Endothelial cell of umbilical vein (primary cell): ENCODE measurements at regions not wholly inside any gene's neighbourhood (a gene's known extent, or its start where the extent isn't known, plus 50 kb on each side); places are given as distances from the start of the nearest gene placed in this dataset.

Source experiments
- BruUV-seq: library from RNA; stranded (reverse); fragments of 400-500 nt; replicated peaks from 2 replicates; lab custom pipeline; 2021; lab: Mats Ljungman, UMichigan
- CTCF ChIA-PET: fragments of 300-600, 350-600 bp; sonication (Branson Sonifier 250); formaldehyde crosslinking; loops from one replicate; lab custom pipeline; 2021; ENCODE audit warnings: antibody characterized with exemption, inconsistent platforms; lab: Charles Lee
- POLR2A ChIA-PET: fragments of 300-600, 350-600 bp; sonication (Branson Sonifier 250); formaldehyde crosslinking; loops from one replicate; lab custom pipeline; 2021; ENCODE audit warnings: antibody characterized with exemption, inconsistent platforms; lab: Charles Lee
- DNase-seq: peaks from one replicate; pipeline ENCODE4 v3.0.0-alpha.2; 2011; ENCODE audit warnings: low read depth, low spot score
- FAIRE-seq: peaks from 2 replicates; lab custom pipeline; 2011; peaks lifted over from hg19 to GRCh38; lab: Jason Lieb, UNC
- H2AFZ ChIP-seq: 2 replicates; pipeline ENCODE4 v1.6.0; 2012; ENCODE audit warnings: low read depth, low read length, control low read depth, inconsistent platforms
- H3K27ac ChIP-seq: 2 replicates; pipeline ENCODE4 v1.5.1; 2011; ENCODE audit warnings: low read depth, mild to moderate bottlenecking, control low read depth, low read length, moderate library complexity; ENCODE audit not compliant: insufficient read depth
- H3K27me3 ChIP-seq, 2 experiments: 2 replicates each; pipeline versions ENCODE4 v1.6.0 to v1.6.1; 2011; ENCODE audit warnings: low read length in 2 of 2, mixed read lengths in 1 of 2; ENCODE audit not compliant: control insufficient read depth in 2 of 2, insufficient read depth in 2 of 2
- H3K36me3 ChIP-seq, 2 experiments: 2 replicates in 1 of 2; 3 replicates in 1 of 2; pipeline ENCODE4 v1.5.1; 2011; ENCODE audit warnings: low read length in 2 of 2, mild to moderate bottlenecking in 1 of 2, moderate library complexity in 1 of 2; ENCODE audit not compliant: control insufficient read depth in 2 of 2, insufficient read depth in 2 of 2; ENCODE audit errors: extremely low read depth in 1 of 2
- H3K4me1 ChIP-seq: 3 replicates; pipeline ENCODE4 v1.5.1; 2011; ENCODE audit warnings: mild to moderate bottlenecking, low read length; ENCODE audit not compliant: control insufficient read depth, insufficient read depth; ENCODE audit errors: extremely low read depth
- H3K4me2 ChIP-seq: 2 replicates; pipeline ENCODE4 v1.6.1; 2011; ENCODE audit warnings: low read length, control low read depth, mixed read lengths; ENCODE audit not compliant: insufficient read depth
- H3K4me3 ChIP-seq, 3 experiments: fragments of 200-600 bp in 1 of 3; sonication (generic), shearing (Covaris generic) in 1 of 3; replicated peaks in 1 of 3; 2 replicates each; pipeline ENCODE4 v1.5.1; 2011 to 2016; ENCODE audit warnings: control low read depth in 3 of 3, low read length in 3 of 3, mild to moderate bottlenecking in 2 of 3, inconsistent platforms in 1 of 3, low read depth in 1 of 3, moderate library complexity in 1 of 3; ENCODE audit not compliant: insufficient read depth in 1 of 3
- H3K79me2 ChIP-seq: 2 replicates; pipeline ENCODE4 v1.6.0; 2012; ENCODE audit warnings: low read length, inconsistent platforms; ENCODE audit not compliant: control insufficient read depth, insufficient read depth
- H3K9ac ChIP-seq: replicated peaks from 2 replicates; pipeline ENCODE3; 2011; ENCODE audit warnings: low read length, control low read depth; ENCODE audit not compliant: insufficient read depth; ENCODE audit errors: extremely low read depth
- H3K9me1 ChIP-seq: replicated peaks from 3 replicates; pipeline ENCODE4 v1.6.0; 2011; ENCODE audit warnings: mild to moderate bottlenecking, low read length; ENCODE audit not compliant: control insufficient read depth, insufficient read depth; ENCODE audit errors: extremely low read depth
- H3K9me3 ChIP-seq: replicated peaks from 2 replicates; pipeline ENCODE4 v1.5.1; 2012; ENCODE audit warnings: low read length, inconsistent platforms; ENCODE audit not compliant: control insufficient read depth, insufficient read depth
- H4K20me1 ChIP-seq: replicated peaks from 2 replicates; pipeline ENCODE3; 2011; ENCODE audit warnings: mild to moderate bottlenecking, low read length; ENCODE audit not compliant: control insufficient read depth, insufficient read depth; ENCODE audit errors: extremely low read depth
- CTCF ChIP-seq, 2 donors: IDR thresholded peaks; 1 replicate in 1 of 2; 2 replicates in 1 of 2; pipeline ENCODE4 v1.5.1; 2011; ENCODE audit warnings: low read length in 2 of 2, mild to moderate bottlenecking in 2 of 2, moderate library complexity in 2 of 2, control low read depth in 1 of 2, inconsistent platforms in 1 of 2, low read depth in 1 of 2; ENCODE audit not compliant: insufficient read depth in 1 of 2; ENCODE audit errors: extremely low read depth in 1 of 2
- EZH2 ChIP-seq: IDR thresholded peaks from 2 replicates; pipeline ENCODE4 v1.6.1; 2012; ENCODE audit warnings: borderline replicate concordance, low read depth, mild to moderate bottlenecking, moderate library complexity, low read length, inconsistent platforms; ENCODE audit not compliant: severe bottlenecking
- FOS ChIP-seq: IDR thresholded peaks from 2 replicates; pipeline ENCODE4 v1.6.1; 2011; ENCODE audit warnings: mild to moderate bottlenecking, low read length, moderate library complexity, borderline replicate concordance; ENCODE audit not compliant: insufficient read depth
- GATA2 ChIP-seq: IDR thresholded peaks from 2 replicates; pipeline ENCODE4 v1.7.0; 2011; ENCODE audit warnings: low read depth, mild to moderate bottlenecking, moderate library complexity, mixed read lengths, low read length; ENCODE audit not compliant: insufficient read length, insufficient read depth
- JUN ChIP-seq: IDR thresholded peaks from 2 replicates; pipeline ENCODE4 v1.6.1; 2011; ENCODE audit warnings: borderline replicate concordance, low read depth; ENCODE audit not compliant: insufficient read length, insufficient read depth
- MYC ChIP-seq: IDR thresholded peaks from one replicate; pipeline ENCODE4 v1.6.1; 2011; ENCODE audit warnings: mild to moderate bottlenecking, low read depth, low read length
- POLR2A ChIP-seq: IDR thresholded peaks from 2 replicates; pipeline ENCODE4 v1.6.1; 2012; ENCODE audit warnings: low read depth, mild to moderate bottlenecking, control low read depth, low read length
- POLR2AphosphoS5 ChIP-seq: IDR thresholded peaks from 2 replicates; pipeline ENCODE4 v1.6.1; 2012; ENCODE audit warnings: low read depth, mild to moderate bottlenecking, control low read depth, low read length, moderate library complexity; ENCODE audit not compliant: insufficient read depth
- dilution Hi-C: fragments of 300-500 bp; cut with MboI; formaldehyde crosslinking; loops from one replicate; pipeline ENCODE4 v1.15.0; 2019; ENCODE audit warnings: low sequenced_read_pairs; ENCODE audit not compliant: extremely low pct_ligation_motif_present
- intact Hi-C: fragments of 100-400 bp; cut with micrococcal nuclease; formaldehyde crosslinking; loops from one replicate; pipeline ENCODE4 v1.10.0; 2022
- TF ChIP-seq, protein P1 (sequence below): IDR thresholded peaks from 2 replicates; pipeline ENCODE4 v1.6.1; 2011; ENCODE audit not compliant: insufficient read depth, insufficient read length

GRCh38 chr1:222093518-222093917 is 351.6 kb upstream of the DUSP10 start:
- Histone ChIP-seq H3K9me1 (no peaks in the 10 kb centered on the region), H3K27me3 (no peaks in the 10 kb centered on the region), H3K4me2 (no peak overlapping the region), H3K27ac (no peak overlapping the region), H3K9me3 (no peaks in the 10 kb centered on the region), H3K79me2 (no peaks in the 10 kb centered on the region), H2AFZ (no peak overlapping the region), H3K4me3 (no peak overlapping the region), H3K4me1 (no peaks in the 10 kb centered on the region), H4K20me1 (no peaks in the 10 kb centered on the region), H3K36me3 (no peaks in the 10 kb centered on the region), H3K9ac (no peak overlapping the region)
- no TSS peak for BruUV-seq
- intact Hi-C loops: no loop called here
- DNase-seq (no peak), FAIRE-seq (no peak)
- no peak for TF ChIP-seq MYC
- TF ChIP-seq POLR2A: no peak
- TF ChIP-seq EZH2: no peak
- TF ChIP-seq CTCF (IDR thresholded peaks at IDR 0.05; ENCODE audit: extremely low read depth in 1 of 2, insufficient read depth in 1 of 2, low read depth in 1 of 2, low read length in 2 of 2): no peak
- no peak for TF ChIP-seq FOS
- TF ChIP-seq, protein P1, sequence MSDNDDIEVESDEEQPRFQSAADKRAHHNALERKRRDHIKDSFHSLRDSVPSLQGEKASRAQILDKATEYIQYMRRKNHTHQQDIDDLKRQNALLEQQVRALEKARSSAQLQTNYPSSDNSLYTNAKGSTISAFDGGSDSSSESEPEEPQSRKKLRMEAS: no peak
- TF ChIP-seq POLR2AphosphoS5: no peak
- no peak for TF ChIP-seq JUN
- TF ChIP-seq GATA2: no peak
- dilution Hi-C loops: no loop called here
- ChIA-PET CTCF (no interaction called here), POLR2A (no interaction called here)
